HEK293 (cell line): ENCODE measurements at regions not wholly inside any gene's neighbourhood (a gene's known extent, or its start where the extent isn't known, plus 50 kb on each side); places are given as distances from the start of the nearest gene placed in this dataset.
"Not testable (repeated sequence)": the region's sequence is repeated elsewhere in the genome, so short reads cannot be mapped to it uniquely, and the experiment has no call there.

Experiments used
- CTCF ChIA-PET: fragments of 350-600 bp; formaldehyde crosslinking; extraction: SDS; loops from one replicate; lab custom pipeline; 2021; ENCODE audit warnings: antibody characterized with exemption; lab: Yijun Ruan, JAX
- POLR2A ChIA-PET: fragments of 300-600 bp; formaldehyde crosslinking; extraction: SDS; loops from one replicate; lab custom pipeline; 2020; ENCODE audit warnings: antibody characterized with exemption, inconsistent platforms; lab: Yijun Ruan, JAX
- H3K27ac ChIP-seq: fragments of 200-500 bp; sonication (Bioruptor generic); 2 replicates; pipeline ENCODE4 v1.5.1; 2014; ENCODE audit warnings: low read depth, low read length, control low read depth, inconsistent platforms; ENCODE audit errors: extremely low read depth
- H3K36me3 ChIP-seq, 2 experiments: fragments of 200-500 bp in 1 of 2; sonication (Bioruptor generic) in 1 of 2; 1 replicate in 1 of 2; 2 replicates in 1 of 2; pipeline ENCODE4 v1.5.1; 2014 to 2017; ENCODE audit warnings: inconsistent platforms in 2 of 2, low read length in 2 of 2; ENCODE audit not compliant: control insufficient read depth in 2 of 2, insufficient read depth in 1 of 2
- H3K4me1 ChIP-seq: fragments of 200-500 bp; sonication (Bioruptor generic); 2 replicates; pipeline ENCODE4 v1.5.1; 2014; ENCODE audit warnings: mild to moderate bottlenecking, low read length, inconsistent platforms; ENCODE audit not compliant: control insufficient read depth, insufficient read depth
- H3K4me3 ChIP-seq: 2 replicates; pipeline ENCODE4 v1.5.1; 2011; ENCODE audit warnings: low read depth, mild to moderate bottlenecking, control low read depth, low read length, moderate library complexity
- H3K9me3 ChIP-seq: fragments of 200-500 bp; sonication (Bioruptor generic); 2 replicates; pipeline ENCODE4 v1.5.1; 2014; ENCODE audit warnings: low read depth, low read length, inconsistent platforms; ENCODE audit not compliant: control insufficient read depth, insufficient read depth
- CTCF ChIP-seq: fragments of 450-650 bp; formaldehyde crosslinking; IDR thresholded peaks from 2 replicates; pipeline ENCODE4 v1.5.1; 2016; ENCODE audit warnings: missing biosample characterization, missing genetic modification characterization
- KLF9 ChIP-seq: fragments of 450-650 bp; formaldehyde crosslinking; IDR thresholded peaks from 2 replicates; pipeline ENCODE4 v1.5.1; 2016; ENCODE audit warnings: missing biosample characterization, missing genetic modification characterization, low read depth
- MZF1 ChIP-seq: fragments of 450-650 bp; formaldehyde crosslinking; IDR thresholded peaks from 2 replicates; pipeline ENCODE4 v1.5.1; 2017; ENCODE audit warnings: missing biosample characterization, missing genetic modification characterization, borderline replicate concordance
- PRDM1 ChIP-seq: fragments of 450-650 bp; formaldehyde crosslinking; IDR thresholded peaks from 2 replicates; pipeline ENCODE4; 2016; ENCODE audit warnings: missing biosample characterization, missing genetic modification characterization
- SP7 ChIP-seq: fragments of 450-650 bp; formaldehyde crosslinking; IDR thresholded peaks from 2 replicates; pipeline ENCODE4 v1.5.1; 2016; ENCODE audit warnings: missing biosample characterization, missing genetic modification characterization
- ZBTB17 ChIP-seq: fragments of 450-650 bp; formaldehyde crosslinking; IDR thresholded peaks from 2 replicates; pipeline ENCODE4 v1.5.1; 2016; ENCODE audit warnings: missing biosample characterization, missing genetic modification characterization
- ZBTB20 ChIP-seq: fragments of 450-650 bp; formaldehyde crosslinking; IDR thresholded peaks from 2 replicates; pipeline ENCODE4 v1.5.1; 2016; ENCODE audit warnings: missing biosample characterization, missing genetic modification characterization
- ZBTB8A ChIP-seq: fragments of 450-650 bp; formaldehyde crosslinking; IDR thresholded peaks from 2 replicates; pipeline ENCODE4 v1.5.1; 2016; ENCODE audit warnings: missing biosample characterization, missing genetic modification characterization
- ZEB2 ChIP-seq: fragments of 450-650 bp; formaldehyde crosslinking; IDR thresholded peaks from 2 replicates; pipeline ENCODE4 v1.5.1; 2016; ENCODE audit warnings: missing biosample characterization, missing genetic modification characterization
- ZNF549 ChIP-seq: fragments of 450-650 bp; IDR thresholded peaks from 2 replicates; pipeline ENCODE4 v1.5.1; 2018; ENCODE audit warnings: missing biosample characterization, missing genetic modification characterization, mild to moderate bottlenecking, inconsistent platforms, moderate library complexity
- ZNF600 ChIP-seq: fragments of 450-650 bp; formaldehyde crosslinking; IDR thresholded peaks from 2 replicates; pipeline ENCODE4 v1.5.1; 2016; ENCODE audit warnings: missing biosample characterization, missing genetic modification characterization
- ZNF610 ChIP-seq: fragments of 450-650 bp; formaldehyde crosslinking; IDR thresholded peaks from 2 replicates; pipeline ENCODE4 v1.5.1; 2016; ENCODE audit warnings: missing biosample characterization, missing genetic modification characterization, borderline replicate concordance
- ZNF654 ChIP-seq: fragments of 450-650 bp; formaldehyde crosslinking; IDR thresholded peaks from 2 replicates; pipeline ENCODE4 v1.5.1; 2016; ENCODE audit warnings: low read depth, missing biosample characterization, missing genetic modification characterization
- ZXDB ChIP-seq: fragments of 450-650 bp; formaldehyde crosslinking; IDR thresholded peaks from 2 replicates; pipeline ENCODE4 v1.5.1; 2016; ENCODE audit warnings: missing biosample characterization, missing genetic modification characterization
- TF ChIP-seq, protein P1 (sequence below): fragments of 450-650 bp; formaldehyde crosslinking; IDR thresholded peaks from 2 replicates; pipeline ENCODE4 v1.5.1; 2016; ENCODE audit warnings: missing biosample characterization, missing genetic modification characterization
- TF ChIP-seq, protein P2 (sequence below): fragments of 450-650 bp; formaldehyde crosslinking; IDR thresholded peaks from 2 replicates; pipeline ENCODE4 v1.5.1; 2016; ENCODE audit warnings: missing biosample characterization, missing genetic modification characterization
- TF ChIP-seq, protein P3 (sequence below): fragments of 450-650 bp; formaldehyde crosslinking; IDR thresholded peaks from 2 replicates; pipeline ENCODE4 v1.5.1; 2016; ENCODE audit warnings: missing biosample characterization, missing genetic modification characterization
- TF ChIP-seq, protein P4 (sequence below): fragments of 450-650 bp; formaldehyde crosslinking; optimal IDR thresholded peaks from 2 replicates; pipeline ENCODE3; 2016; ENCODE audit warnings: missing biosample characterization, mild to moderate bottlenecking, missing genetic modification characterization

DNA sequence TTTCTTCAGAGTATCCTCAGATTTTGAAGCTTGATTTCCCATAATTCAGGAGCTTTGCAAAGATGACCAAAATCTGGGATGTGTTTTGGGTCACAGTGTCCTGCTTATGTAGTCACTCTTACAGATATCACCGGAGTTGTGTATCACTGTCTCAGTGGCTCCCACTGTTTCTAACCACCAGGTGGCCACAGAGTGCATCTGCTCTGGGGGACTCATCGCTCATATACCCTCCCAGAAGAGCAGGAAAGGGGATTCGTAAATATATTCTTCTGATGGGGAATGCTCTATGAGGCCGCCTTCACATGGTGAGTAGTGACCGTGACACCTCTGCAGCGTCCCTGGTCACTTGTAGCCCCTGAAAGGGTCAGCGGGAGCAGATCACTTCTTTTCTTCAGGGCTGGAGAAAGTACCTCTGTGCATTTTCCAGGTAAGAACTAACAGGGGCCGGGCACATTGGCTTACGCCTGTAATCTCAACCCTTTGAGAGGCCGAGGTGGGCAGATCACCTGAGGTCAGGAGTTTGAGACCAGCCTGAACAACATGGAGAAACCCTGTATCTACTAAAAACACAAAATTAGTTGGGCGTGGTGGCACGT is 249.4 kb upstream of the NOTCH2NLA start:
- H3K9me3 ChIP-seq, H3K36me3 ChIP-seq, H3K27ac ChIP-seq, CTCF ChIA-PET, H3K4me1 ChIP-seq, POLR2A ChIA-PET, H3K4me3 ChIP-seq: not testable (repeated sequence)
- TF ChIP-seq ZNF654 (tag by site-specific recombination), result peak; percentile 44
- TF ChIP-seq CTCF (tag by site-specific recombination), result peak; percentile 45
- TF ChIP-seq MZF1, result peak; percentile 98

GRCh38 chr1:146475086-146475485 is 246.3 kb upstream of the NOTCH2NLA start:
- POLR2A ChIA-PET, H3K4me3 ChIP-seq, H3K27ac ChIP-seq, CTCF ChIA-PET, H3K4me1 ChIP-seq, H3K9me3 ChIP-seq, H3K36me3 ChIP-seq: not testable (repeated sequence)

DNA sequence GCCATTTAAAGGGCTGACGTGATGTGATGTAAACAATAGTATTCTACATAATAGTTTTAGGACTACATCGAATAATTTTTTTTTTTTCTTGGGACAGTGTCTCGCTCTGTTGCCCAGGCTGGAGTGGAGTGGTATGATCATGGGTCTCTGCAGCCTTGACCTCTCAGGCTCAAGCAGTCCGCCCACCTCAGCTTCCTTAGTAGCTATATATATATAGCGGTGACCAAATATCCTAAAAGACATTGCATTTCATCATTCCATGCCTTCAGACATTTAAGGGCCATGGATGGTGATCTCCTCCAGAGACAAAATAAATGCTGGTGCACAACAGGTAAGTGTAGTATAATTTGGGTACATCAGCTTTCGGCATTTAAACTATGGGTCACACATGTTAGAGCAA is 245.4 kb upstream of the NOTCH2NLA start:
- POLR2A ChIA-PET, H3K4me3 ChIP-seq, H3K27ac ChIP-seq, H3K4me1 ChIP-seq, H3K9me3 ChIP-seq, H3K36me3 ChIP-seq, CTCF ChIA-PET: not testable (repeated sequence)

DNA sequence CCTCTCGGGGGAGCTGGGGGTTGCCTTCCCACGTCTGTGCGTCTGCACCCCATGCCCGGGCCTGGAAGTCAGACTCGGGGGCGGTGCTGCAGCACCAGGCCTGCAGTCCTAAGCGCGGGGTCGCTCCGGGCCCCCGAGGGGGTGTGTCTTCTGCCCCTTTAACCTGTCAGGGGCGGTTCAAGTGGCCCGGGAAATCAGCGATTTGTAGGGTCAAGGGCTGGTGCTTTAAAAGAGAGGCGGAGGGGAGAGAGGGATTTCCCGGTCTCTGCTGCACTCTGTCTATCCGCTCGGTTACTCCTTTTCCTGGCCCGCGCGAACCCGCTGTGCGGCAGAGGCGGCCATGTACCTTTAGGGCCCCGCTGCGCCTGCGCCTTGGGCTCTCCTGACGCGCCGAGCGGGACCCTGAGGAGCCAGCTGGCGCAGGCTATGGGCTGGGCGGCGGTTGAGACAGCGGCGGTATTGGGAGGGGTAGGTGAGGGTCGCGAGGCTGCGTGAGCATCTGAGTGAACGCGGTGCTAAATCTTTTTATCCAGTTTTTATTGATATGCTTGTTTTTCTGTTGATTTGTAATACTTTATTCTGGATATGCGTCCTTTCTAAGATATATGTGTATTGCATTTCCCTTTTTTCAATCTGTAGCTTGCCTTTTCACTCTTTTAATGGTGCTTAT is 243.5 kb upstream of the NOTCH2NLA start:
- H3K9me3 ChIP-seq, H3K36me3 ChIP-seq, H3K27ac ChIP-seq, H3K4me1 ChIP-seq, POLR2A ChIA-PET, CTCF ChIA-PET: not testable (repeated sequence)
- H3K4me3 ChIP-seq, result peak overlapping the region; percentile 39
- TF ChIP-seq ZNF600 (tag by site-specific recombination) (0 out of 2 replicates have a peak, but pooled peaks have one; percentile 16), ZNF549 (tag by site-specific recombination) (peak; percentile 87), PRDM1 (tag by site-specific recombination) (peak; percentile 52; the same call in 1 of the 2 replicates), ZNF610 (tag by site-specific recombination) (peak; percentile 46; the same call in 1 of the 2 replicates), SP7 (tag by site-specific recombination) (peak; percentile 27; the same call in 1 of the 2 replicates), ZBTB8A (tag by site-specific recombination) (0 out of 2 replicates have a peak, but pooled peaks have one; percentile 27), ZBTB17 (tag by site-specific recombination) (peak; percentile 74), ZBTB20 (tag by site-specific recombination) (0 out of 2 replicates have a peak, but pooled peaks have one; percentile 42), ZXDB (tag by site-specific recombination) (peak; percentile 50; the same call in 1 of the 2 replicates), KLF9 (tag by site-specific recombination) (peak; percentile 55; the same call in 1 of the 2 replicates), ZEB2 (tag by site-specific recombination) (0 out of 2 replicates have a peak, but pooled peaks have one; percentile 25)
- TF ChIP-seq, protein P1, sequence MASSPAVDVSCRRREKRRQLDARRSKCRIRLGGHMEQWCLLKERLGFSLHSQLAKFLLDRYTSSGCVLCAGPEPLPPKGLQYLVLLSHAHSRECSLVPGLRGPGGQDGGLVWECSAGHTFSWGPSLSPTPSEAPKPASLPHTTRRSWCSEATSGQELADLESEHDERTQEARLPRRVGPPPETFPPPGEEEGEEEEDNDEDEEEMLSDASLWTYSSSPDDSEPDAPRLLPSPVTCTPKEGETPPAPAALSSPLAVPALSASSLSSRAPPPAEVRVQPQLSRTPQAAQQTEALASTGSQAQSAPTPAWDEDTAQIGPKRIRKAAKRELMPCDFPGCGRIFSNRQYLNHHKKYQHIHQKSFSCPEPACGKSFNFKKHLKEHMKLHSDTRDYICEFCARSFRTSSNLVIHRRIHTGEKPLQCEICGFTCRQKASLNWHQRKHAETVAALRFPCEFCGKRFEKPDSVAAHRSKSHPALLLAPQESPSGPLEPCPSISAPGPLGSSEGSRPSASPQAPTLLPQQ (tag by site-specific recombination), result 0 out of 2 replicates have a peak, but pooled peaks have one; percentile 41
- TF ChIP-seq, protein P2, sequence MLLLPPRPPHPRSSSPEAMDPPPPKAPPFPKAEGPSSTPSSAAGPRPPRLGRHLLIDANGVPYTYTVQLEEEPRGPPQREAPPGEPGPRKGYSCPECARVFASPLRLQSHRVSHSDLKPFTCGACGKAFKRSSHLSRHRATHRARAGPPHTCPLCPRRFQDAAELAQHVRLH, result peak; percentile 64; the same call in 1 of the 2 replicates
- TF ChIP-seq, protein P3, sequence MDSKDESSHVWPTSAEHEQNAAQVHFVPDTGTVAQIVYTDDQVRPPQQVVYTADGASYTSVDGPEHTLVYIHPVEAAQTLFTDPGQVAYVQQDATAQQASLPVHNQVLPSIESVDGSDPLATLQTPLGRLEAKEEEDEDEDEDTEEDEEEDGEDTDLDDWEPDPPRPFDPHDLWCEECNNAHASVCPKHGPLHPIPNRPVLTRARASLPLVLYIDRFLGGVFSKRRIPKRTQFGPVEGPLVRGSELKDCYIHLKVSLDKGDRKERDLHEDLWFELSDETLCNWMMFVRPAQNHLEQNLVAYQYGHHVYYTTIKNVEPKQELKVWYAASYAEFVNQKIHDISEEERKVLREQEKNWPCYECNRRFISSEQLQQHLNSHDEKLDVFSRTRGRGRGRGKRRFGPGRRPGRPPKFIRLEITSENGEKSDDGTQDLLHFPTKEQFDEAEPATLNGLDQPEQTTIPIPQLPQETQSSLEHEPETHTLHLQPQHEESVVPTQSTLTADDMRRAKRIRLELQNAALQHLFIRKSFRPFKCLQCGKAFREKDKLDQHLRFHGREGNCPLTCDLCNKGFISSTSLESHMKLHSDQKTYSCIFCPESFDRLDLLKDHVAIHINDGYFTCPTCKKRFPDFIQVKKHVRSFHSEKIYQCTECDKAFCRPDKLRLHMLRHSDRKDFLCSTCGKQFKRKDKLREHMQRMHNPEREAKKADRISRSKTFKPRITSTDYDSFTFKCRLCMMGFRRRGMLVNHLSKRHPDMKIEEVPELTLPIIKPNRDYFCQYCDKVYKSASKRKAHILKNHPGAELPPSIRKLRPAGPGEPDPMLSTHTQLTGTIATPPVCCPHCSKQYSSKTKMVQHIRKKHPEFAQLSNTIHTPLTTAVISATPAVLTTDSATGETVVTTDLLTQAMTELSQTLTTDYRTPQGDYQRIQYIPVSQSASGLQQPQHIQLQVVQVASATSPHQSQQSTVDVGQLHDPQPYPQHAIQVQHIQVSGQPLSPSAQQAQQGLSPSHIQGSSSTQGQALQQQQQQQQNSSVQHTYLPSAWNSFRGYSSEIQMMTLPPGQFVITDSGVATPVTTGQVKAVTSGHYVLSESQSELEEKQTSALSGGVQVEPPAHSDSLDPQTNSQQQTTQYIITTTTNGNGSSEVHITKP (tag by site-specific recombination), result 0 out of 2 replicates have a peak, but pooled peaks have one; percentile 26
- TF ChIP-seq, protein P4, sequence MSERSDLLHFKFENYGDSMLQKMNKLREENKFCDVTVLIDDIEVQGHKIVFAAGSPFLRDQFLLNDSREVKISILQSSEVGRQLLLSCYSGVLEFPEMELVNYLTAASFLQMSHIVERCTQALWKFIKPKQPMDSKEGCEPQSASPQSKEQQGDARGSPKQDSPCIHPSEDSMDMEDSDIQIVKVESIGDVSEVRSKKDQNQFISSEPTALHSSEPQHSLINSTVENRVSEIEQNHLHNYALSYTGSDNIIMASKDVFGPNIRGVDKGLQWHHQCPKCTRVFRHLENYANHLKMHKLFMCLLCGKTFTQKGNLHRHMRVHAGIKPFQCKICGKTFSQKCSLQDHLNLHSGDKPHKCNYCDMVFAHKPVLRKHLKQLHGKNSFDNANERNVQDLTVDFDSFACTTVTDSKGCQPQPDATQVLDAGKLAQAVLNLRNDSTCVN (tag by site-specific recombination), result peak; percentile 82
